ENCODE measurements at regions not wholly inside any gene's neighbourhood (a gene's known extent, or its start where the extent isn't known, plus 50 kb on each side); places are given as distances from the start of the nearest gene placed in this dataset.
"Not testable (repeated sequence)": the region's sequence is repeated elsewhere in the genome, so short reads cannot be mapped to it uniquely, and the experiment has no call there.

- DNase-seq, result peak; percentile 40
Observed at GRCh38 chr11:22920939-22921565, 60.8 kb upstream of the CCDC179 start.

- no peak for DNase-seq
Observed at GRCh38 chr11:22922672-22923071, 62.4 kb upstream of the CCDC179 start.

- DNase-seq, result no peak
Observed at GRCh38 chr11:22923561-22923960, 63.3 kb upstream of the CCDC179 start.

GRCh38 chr11:22926341-22926740 is 66.1 kb upstream of the CCDC179 start:
- DNase-seq, result no peak

- DNase-seq, result no peak
Observed at GRCh38 chr11:22927793-22928192, 67.5 kb upstream of the CCDC179 start.

- no peak for DNase-seq
Observed at GRCh38 chr11:22928207-22928917, 68.1 kb upstream of the CCDC179 start.

GRCh38 chr11:22930816-22931594 is 70.7 kb upstream of the CCDC179 start:
- no peak for DNase-seq

- no peak for DNase-seq
Observed at GRCh38 chr11:22938691-22939090, 78.4 kb upstream of the CCDC179 start.

- not testable (repeated sequence) for DNase-seq
Observed at GRCh38 chr11:22941544-22941943, 81.3 kb upstream of the CCDC179 start.

- DNase-seq, result no peak
Observed at GRCh38 chr11:22957786-22958185, 97.5 kb upstream of the CCDC179 start.

- DNase-seq, result no peak
Observed at GRCh38 chr11:22974251-22974650, 114.0 kb upstream of the CCDC179 start.

GRCh38 chr11:22976146-22976545 is 115.9 kb upstream of the CCDC179 start:
- DNase-seq, result no peak

GRCh38 chr11:22982903-22983302 is 122.6 kb upstream of the CCDC179 start:
- DNase-seq, result no peak

GRCh38 chr11:22984045-22984444 is 123.8 kb upstream of the CCDC179 start:
- no peak for DNase-seq

- DNase-seq, result no peak
Observed at GRCh38 chr11:22989371-22989770, 129.1 kb upstream of the CCDC179 start.

- DNase-seq, result no peak
Observed at GRCh38 chr11:22991196-22991595, 130.9 kb upstream of the CCDC179 start.

GRCh38 chr11:23006730-23007129 is 146.5 kb upstream of the CCDC179 start:
- no peak for DNase-seq

GRCh38 chr11:23010790-23011335 is 150.6 kb upstream of the CCDC179 start:
- no peak for DNase-seq

- DNase-seq, result no peak
Observed at GRCh38 chr11:23012930-23013329, 152.7 kb upstream of the CCDC179 start.

GRCh38 chr11:23013509-23013908 is 153.2 kb upstream of the CCDC179 start:
- no peak for DNase-seq

- peak; percentile 32 for DNase-seq
Observed at GRCh38 chr11:23021287-23021863, 161.1 kb upstream of the CCDC179 start.

GRCh38 chr11:23022854-23023253 is 162.6 kb upstream of the CCDC179 start:
- DNase-seq, result no peak

GRCh38 chr11:23023319-23023718 is 163.0 kb upstream of the CCDC179 start:
- no peak for DNase-seq

Data from midbrain (tissue), 1 donor.